Stimulated activated CD8-positive, alpha-beta memory T cell treated with anti-CD3 and anti-CD28 coated beads, Interleukin-4, amount 100 ng/mL, for 24 hours (primary cell): ENCODE measurements at regions not wholly inside any gene's neighbourhood (a gene's known extent, or its start where the extent isn't known, plus 50 kb on each side); places are given as distances from the start of the nearest gene placed in this dataset.
A peak's percentile ranks its signal among the peaks of the same experiment; 100 is the strongest.

Experiments
- DNase-seq: peaks from one replicate; pipeline ENCODE4 v3.0.0-alpha.2; 2020; ENCODE audit warnings: low read depth

GRCh38 chr5:40413743-40414142 lies 266.0 kb upstream of the PTGER4 start:
- no peak for DNase-seq

GRCh38 chr5:40412771-40413170 lies 266.9 kb upstream of the PTGER4 start:
- no peak for DNase-seq

GRCh38 chr5:40410964-40411635 lies 268.6 kb upstream of the PTGER4 start:
- no peak for DNase-seq

- DNase-seq = peak; percentile 31
Observed at GRCh38 chr5:40410231-40410861, 269.4 kb upstream of the PTGER4 start.

- DNase-seq = no peak
Observed at GRCh38 chr5:40409601-40410000, 270.1 kb upstream of the PTGER4 start.

GRCh38 chr5:40406741-40407211 lies 272.9 kb upstream of the PTGER4 start:
- DNase-seq = no peak

- no peak for DNase-seq
Observed at GRCh38 chr5:40405996-40406740, 273.5 kb upstream of the PTGER4 start.

- no peak for DNase-seq
Observed at GRCh38 chr5:40405230-40405629, 274.5 kb upstream of the PTGER4 start.

- no peak for DNase-seq
Observed at GRCh38 chr5:40404613-40405012, 275.1 kb upstream of the PTGER4 start.

GRCh38 chr5:40402007-40402364 lies 277.7 kb upstream of the PTGER4 start:
- peak; percentile 32 for DNase-seq

GRCh38 chr5:40401284-40402006 lies 278.3 kb upstream of the PTGER4 start:
- no peak for DNase-seq

GRCh38 chr5:40400245-40400644 lies 279.5 kb upstream of the PTGER4 start:
- no peak for DNase-seq

- DNase-seq = no peak
Observed at GRCh38 chr5:40399349-40399748, 280.4 kb upstream of the PTGER4 start.

- no peak for DNase-seq
Observed at GRCh38 chr5:40397976-40398375, 281.7 kb upstream of the PTGER4 start.

- DNase-seq = no peak
Observed at GRCh38 chr5:40397091-40397490, 282.6 kb upstream of the PTGER4 start.

- DNase-seq = no peak
Observed at GRCh38 chr5:40396317-40396716, 283.4 kb upstream of the PTGER4 start.

- no peak for DNase-seq
Observed at GRCh38 chr5:40395251-40395650, 284.5 kb upstream of the PTGER4 start.

GRCh38 chr5:40394698-40395097 lies 285.0 kb upstream of the PTGER4 start:
- DNase-seq = no peak

- DNase-seq = no peak
Observed at GRCh38 chr5:40391642-40392041, 288.1 kb upstream of the PTGER4 start.

GRCh38 chr5:40390281-40391149 lies 289.2 kb upstream of the PTGER4 start:
- no peak for DNase-seq

- no peak for DNase-seq
Observed at GRCh38 chr5:40389591-40389990, 290.1 kb upstream of the PTGER4 start.

- DNase-seq = no peak
Observed at GRCh38 chr5:40386289-40386688, 293.4 kb upstream of the PTGER4 start.
